ENCODE measurements at regions not wholly inside any gene's neighbourhood (a gene's known extent, or its start where the extent isn't known, plus 50 kb on each side); places are given as distances from the start of the nearest gene placed in this dataset.

- DNase-seq (ENCODE audit: low read depth) = no peak
These were observed 903.1 kb downstream of the BCL11B start for GRCh38 chr14:98368916-98369315.

GRCh38 chr14:98369344-98369743, 902.7 kb downstream of the BCL11B start:
- no peak for DNase-seq (ENCODE audit: low read depth)

- DNase-seq (ENCODE audit: low read depth) = no peak
These were observed 901.6 kb downstream of the BCL11B start for GRCh38 chr14:98370352-98370751.

GRCh38 chr14:98371141-98371540, 900.9 kb downstream of the BCL11B start:
- no peak for DNase-seq (ENCODE audit: low read depth)

GRCh38 chr14:98374136-98374535, 897.9 kb downstream of the BCL11B start:
- no peak for DNase-seq (ENCODE audit: low read depth)

- DNase-seq (ENCODE audit: low read depth) = no peak
These were observed 896.4 kb downstream of the BCL11B start for GRCh38 chr14:98375566-98375965.

- DNase-seq (ENCODE audit: low read depth) = no peak
These were observed 892.2 kb downstream of the BCL11B start for GRCh38 chr14:98379830-98380229.

GRCh38 chr14:98382662-98383061, 889.3 kb downstream of the BCL11B start:
- no peak for DNase-seq (ENCODE audit: low read depth)

GRCh38 chr14:98385851-98386250, 886.1 kb downstream of the BCL11B start:
- DNase-seq (ENCODE audit: low read depth) = no peak

- DNase-seq (ENCODE audit: low read depth) = no peak
These were observed 880.9 kb downstream of the BCL11B start for GRCh38 chr14:98391061-98391460.

GRCh38 chr14:98393527-98393926, 878.5 kb downstream of the BCL11B start:
- no peak for DNase-seq (ENCODE audit: low read depth)

GRCh38 chr14:98404811-98405210, 867.2 kb downstream of the BCL11B start:
- DNase-seq (ENCODE audit: low read depth) = no peak

GRCh38 chr14:98408024-98408555, 863.9 kb downstream of the BCL11B start:
- DNase-seq (ENCODE audit: low read depth) = no peak

- no peak for DNase-seq (ENCODE audit: low read depth)
These were observed 863.3 kb downstream of the BCL11B start for GRCh38 chr14:98408713-98409112.

GRCh38 chr14:98411154-98411553, 860.8 kb downstream of the BCL11B start:
- DNase-seq (ENCODE audit: low read depth) = no peak

- DNase-seq (ENCODE audit: low read depth) = no peak
These were observed 859.6 kb downstream of the BCL11B start for GRCh38 chr14:98412431-98412830.

- DNase-seq (ENCODE audit: low read depth) = no peak
These were observed 856.2 kb downstream of the BCL11B start for GRCh38 chr14:98415766-98416165.

GRCh38 chr14:98417001-98417400, 855.0 kb downstream of the BCL11B start:
- no peak for DNase-seq (ENCODE audit: low read depth)

- DNase-seq (ENCODE audit: low read depth) = no peak
These were observed 843.5 kb downstream of the BCL11B start for GRCh38 chr14:98428483-98428994.

- no peak for DNase-seq (ENCODE audit: low read depth)
These were observed 838.6 kb downstream of the BCL11B start for GRCh38 chr14:98433436-98433835.

- no peak for DNase-seq (ENCODE audit: low read depth)
These were observed 834.9 kb downstream of the BCL11B start for GRCh38 chr14:98437113-98437512.

GRCh38 chr14:98444077-98444476, 827.9 kb downstream of the BCL11B start:
- no peak for DNase-seq (ENCODE audit: low read depth)

GRCh38 chr14:98445718-98446117, 826.3 kb downstream of the BCL11B start:
- DNase-seq (ENCODE audit: low read depth) = no peak

- no peak for DNase-seq (ENCODE audit: low read depth)
These were observed 825.5 kb downstream of the BCL11B start for GRCh38 chr14:98446508-98446907.
